Mucosa of descending colon (tissue), 3 donors: ENCODE measurements at regions not wholly inside any gene's neighbourhood (a gene's known extent, or its start where the extent isn't known, plus 50 kb on each side); places are given as distances from the start of the nearest gene placed in this dataset.

ENCODE experiments used
- ATAC-seq: fragments of 200-7000 bp; cut with Tn5 transposase; one replicate; pipeline ENCODE4 v1.9.1; 2020; ENCODE audit warnings: mild to moderate bottlenecking, moderate library complexity
- DNase-seq, 3 donors: peaks; one replicate each; pipeline ENCODE4 v3.0.0-alpha.2; 2020
- H3K36me3 ChIP-seq: fragments of 200-600 bp; one replicate; pipeline ENCODE4 v1.8.0; 2021; ENCODE audit warnings: low read depth, mild to moderate bottlenecking
- H3K4me1 ChIP-seq: fragments of 200-600 bp; one replicate; pipeline ENCODE4 v1.8.0; 2021; ENCODE audit warnings: low read depth, mild to moderate bottlenecking
- H3K4me3 ChIP-seq: fragments of 200-600 bp; one replicate; pipeline ENCODE4 v1.8.0; 2021; ENCODE audit warnings: mild to moderate bottlenecking
- H3K9me3 ChIP-seq: fragments of 200-600 bp; one replicate; pipeline ENCODE4 v1.8.0; 2021; ENCODE audit warnings: mild to moderate bottlenecking
- intact Hi-C, 2 donors: fragments of 100-400 bp; cut with DNase I in 1 of 2; cut with micrococcal nuclease in 1 of 2; formaldehyde crosslinking; loops; one replicate each; pipeline versions ENCODE4 v1.11.0 to v1.11.1; 2022; cut with DNase I, micrococcal nuclease
- TF ChIP-seq, protein P1 (sequence below): fragments of 200-600 bp; IDR thresholded peaks from one replicate; pipeline ENCODE4 v1.8.0; 2022; ENCODE audit warnings: antibody characterized with exemption, mild to moderate bottlenecking
- donor health status: DM: no; HTN: no; CAD: no; lungs with moderate emphysema.
- donor health status: DM: no; HTN: no; CAD: no.
- donor health status: DM: no; HTN: yes; CAD: no.

DNA sequence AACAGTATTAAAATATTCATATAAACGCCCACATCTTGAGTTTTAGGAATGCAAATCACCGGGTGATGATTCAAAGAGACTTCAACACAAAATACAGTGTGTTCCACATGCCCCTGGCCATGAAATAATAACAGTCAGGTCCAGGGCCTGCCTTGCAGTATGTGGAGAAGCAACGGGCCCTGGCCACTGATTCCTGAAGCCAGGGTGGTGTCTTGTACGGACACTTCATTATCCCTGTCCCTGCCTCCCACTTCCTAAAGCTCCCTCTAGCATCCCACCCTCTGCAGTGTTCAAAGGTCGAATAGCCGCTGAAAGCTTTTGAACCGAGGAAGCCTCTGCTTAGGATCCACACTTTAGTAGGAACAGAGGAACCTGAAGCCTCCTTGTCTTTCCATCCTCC, 50.4 kb upstream of the PCSK6 start:
- no peaks in the 10 kb centered on the region for H3K4me1 ChIP-seq
- TF ChIP-seq, protein P1, sequence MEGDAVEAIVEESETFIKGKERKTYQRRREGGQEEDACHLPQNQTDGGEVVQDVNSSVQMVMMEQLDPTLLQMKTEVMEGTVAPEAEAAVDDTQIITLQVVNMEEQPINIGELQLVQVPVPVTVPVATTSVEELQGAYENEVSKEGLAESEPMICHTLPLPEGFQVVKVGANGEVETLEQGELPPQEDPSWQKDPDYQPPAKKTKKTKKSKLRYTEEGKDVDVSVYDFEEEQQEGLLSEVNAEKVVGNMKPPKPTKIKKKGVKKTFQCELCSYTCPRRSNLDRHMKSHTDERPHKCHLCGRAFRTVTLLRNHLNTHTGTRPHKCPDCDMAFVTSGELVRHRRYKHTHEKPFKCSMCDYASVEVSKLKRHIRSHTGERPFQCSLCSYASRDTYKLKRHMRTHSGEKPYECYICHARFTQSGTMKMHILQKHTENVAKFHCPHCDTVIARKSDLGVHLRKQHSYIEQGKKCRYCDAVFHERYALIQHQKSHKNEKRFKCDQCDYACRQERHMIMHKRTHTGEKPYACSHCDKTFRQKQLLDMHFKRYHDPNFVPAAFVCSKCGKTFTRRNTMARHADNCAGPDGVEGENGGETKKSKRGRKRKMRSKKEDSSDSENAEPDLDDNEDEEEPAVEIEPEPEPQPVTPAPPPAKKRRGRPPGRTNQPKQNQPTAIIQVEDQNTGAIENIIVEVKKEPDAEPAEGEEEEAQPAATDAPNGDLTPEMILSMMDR: no peak
- intact Hi-C loops: no loop called here
- no peak overlapping the region for H3K4me3 ChIP-seq
- no peak for DNase-seq
- no peaks in the 10 kb centered on the region for H3K9me3 ChIP-seq
- no peaks in the 10 kb centered on the region for H3K36me3 ChIP-seq
- no peak for ATAC-seq

GRCh38 chr15:101539492-101539891, 50.0 kb upstream of the PCSK6 start:
- no peaks in the 10 kb centered on the region for H3K4me1 ChIP-seq
- no peak for DNase-seq
- ATAC-seq: no peak
- no peaks in the 10 kb centered on the region for H3K36me3 ChIP-seq
- H3K9me3 ChIP-seq: no peaks in the 10 kb centered on the region
- intact Hi-C loops: no loop called here
- TF ChIP-seq, protein P1: no peak
- no peak overlapping the region for H3K4me3 ChIP-seq
